ENCODE measurements at regions not wholly inside any gene's neighbourhood (a gene's known extent, or its start where the extent isn't known, plus 50 kb on each side); places are given as distances from the start of the nearest gene placed in this dataset.

GRCh38 chr1:68586766-68587165, 89.9 kb upstream of the DEPDC1 start (continued):
- TF ChIP-seq, protein P1, sequence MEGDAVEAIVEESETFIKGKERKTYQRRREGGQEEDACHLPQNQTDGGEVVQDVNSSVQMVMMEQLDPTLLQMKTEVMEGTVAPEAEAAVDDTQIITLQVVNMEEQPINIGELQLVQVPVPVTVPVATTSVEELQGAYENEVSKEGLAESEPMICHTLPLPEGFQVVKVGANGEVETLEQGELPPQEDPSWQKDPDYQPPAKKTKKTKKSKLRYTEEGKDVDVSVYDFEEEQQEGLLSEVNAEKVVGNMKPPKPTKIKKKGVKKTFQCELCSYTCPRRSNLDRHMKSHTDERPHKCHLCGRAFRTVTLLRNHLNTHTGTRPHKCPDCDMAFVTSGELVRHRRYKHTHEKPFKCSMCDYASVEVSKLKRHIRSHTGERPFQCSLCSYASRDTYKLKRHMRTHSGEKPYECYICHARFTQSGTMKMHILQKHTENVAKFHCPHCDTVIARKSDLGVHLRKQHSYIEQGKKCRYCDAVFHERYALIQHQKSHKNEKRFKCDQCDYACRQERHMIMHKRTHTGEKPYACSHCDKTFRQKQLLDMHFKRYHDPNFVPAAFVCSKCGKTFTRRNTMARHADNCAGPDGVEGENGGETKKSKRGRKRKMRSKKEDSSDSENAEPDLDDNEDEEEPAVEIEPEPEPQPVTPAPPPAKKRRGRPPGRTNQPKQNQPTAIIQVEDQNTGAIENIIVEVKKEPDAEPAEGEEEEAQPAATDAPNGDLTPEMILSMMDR (IDR thresholded peaks at IDR 0.05): no peak
- TF ChIP-seq RELA (CRISPR knock-in tag; IDR thresholded peaks at IDR 0.05; ENCODE audit: borderline replicate concordance): no peak
- no peak for TF ChIP-seq ZNF671 (CRISPR knock-in tag; IDR thresholded peaks at IDR 0.05)
- no peak for TF ChIP-seq ESRRA (CRISPR knock-in tag; IDR thresholded peaks at IDR 0.05; ENCODE audit: borderline replicate concordance)

DNA sequence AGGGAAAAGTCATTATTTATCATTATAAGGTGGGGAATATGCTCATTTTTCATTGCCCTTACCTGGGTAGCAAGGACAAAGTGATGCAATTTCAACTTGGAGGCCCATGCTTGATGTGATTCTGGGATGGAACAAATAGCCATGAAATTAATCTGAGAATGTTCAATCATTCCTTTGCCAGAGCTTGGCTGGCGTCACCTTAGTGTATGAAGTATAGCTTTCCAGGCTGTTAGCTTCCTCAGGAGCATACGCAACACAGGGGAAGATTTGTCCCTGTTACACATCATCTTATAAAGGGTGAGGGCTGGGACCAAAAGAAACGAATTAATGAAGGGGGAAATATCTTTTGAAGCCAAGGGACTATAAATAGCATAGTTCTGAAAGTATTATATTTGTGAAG, 91.4 kb upstream of the DEPDC1 start:
- DNase-seq (ENCODE audit: low spot score): no peak
- H3K36me3 Mint-ChIP-seq: 0 out of 2 replicates have a peak, but pooled peaks cover 6% of the 10 kb centered on the region
- H3K4me3 Mint-ChIP-seq: no peak overlapping the region
- H3K4me1 Mint-ChIP-seq: no peaks in the 10 kb centered on the region
- TF ChIP-seq IRF2 (CRISPR knock-in tag; IDR thresholded peaks at IDR 0.05; ENCODE audit: borderline replicate concordance, low read depth): no peak
- no peak for TF ChIP-seq GTF2I (CRISPR knock-in tag; conservative IDR thresholded peaks at IDR 0.05)
- TF ChIP-seq, protein P2, sequence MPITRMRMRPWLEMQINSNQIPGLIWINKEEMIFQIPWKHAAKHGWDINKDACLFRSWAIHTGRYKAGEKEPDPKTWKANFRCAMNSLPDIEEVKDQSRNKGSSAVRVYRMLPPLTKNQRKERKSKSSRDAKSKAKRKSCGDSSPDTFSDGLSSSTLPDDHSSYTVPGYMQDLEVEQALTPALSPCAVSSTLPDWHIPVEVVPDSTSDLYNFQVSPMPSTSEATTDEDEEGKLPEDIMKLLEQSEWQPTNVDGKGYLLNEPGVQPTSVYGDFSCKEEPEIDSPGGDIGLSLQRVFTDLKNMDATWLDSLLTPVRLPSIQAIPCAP (CRISPR knock-in tag; IDR thresholded peaks at IDR 0.05): no peak
- TF ChIP-seq PREB (CRISPR knock-in tag; IDR thresholded peaks at IDR 0.05; ENCODE audit: borderline replicate concordance): no peak
- no peak for TF ChIP-seq ZBTB21 (CRISPR knock-in tag; IDR thresholded peaks at IDR 0.05; ENCODE audit: borderline replicate concordance)
- no peak for TF ChIP-seq ZNF532 (CRISPR knock-in tag; IDR thresholded peaks at IDR 0.05; ENCODE audit: borderline replicate concordance)
- no peak for TF ChIP-seq ZNF138 (CRISPR knock-in tag; conservative IDR thresholded peaks at IDR 0.05)
- H3K9me3 Mint-ChIP-seq: peaks cover 14% of the 10 kb centered on the region
- ChIA-PET POLR2A (no interaction called here), CTCF (no interaction called here)
- ATAC-seq: no peak
- H3K27ac Mint-ChIP-seq: no peak overlapping the region
- H3K27me3 Mint-ChIP-seq (ENCODE audit: low read depth): no peaks in the 10 kb centered on the region

GRCh38 chr1:68590473-68590872, 93.6 kb upstream of the DEPDC1 start:
- POLR2A ChIA-PET: no interaction called here
- no peak overlapping the region for H3K27ac Mint-ChIP-seq
- no peaks in the 10 kb centered on the region for H3K27me3 Mint-ChIP-seq (ENCODE audit: low read depth)
- H3K36me3 Mint-ChIP-seq: no peaks in the 10 kb centered on the region
- no peaks in the 10 kb centered on the region for H3K9me3 Mint-ChIP-seq
- DNase-seq (ENCODE audit: low spot score) (no peak), ATAC-seq (no peak)
- no peak overlapping the region for H3K4me3 Mint-ChIP-seq
- H3K4me1 Mint-ChIP-seq: no peaks in the 10 kb centered on the region
- CTCF ChIA-PET: no interaction called here
- no peak for TF ChIP-seq SP1 (CRISPR knock-in tag; conservative IDR thresholded peaks at IDR 0.05)
- TF ChIP-seq RORB (CRISPR knock-in tag; IDR thresholded peaks at IDR 0.05): no peak
- TF ChIP-seq, protein P3, sequence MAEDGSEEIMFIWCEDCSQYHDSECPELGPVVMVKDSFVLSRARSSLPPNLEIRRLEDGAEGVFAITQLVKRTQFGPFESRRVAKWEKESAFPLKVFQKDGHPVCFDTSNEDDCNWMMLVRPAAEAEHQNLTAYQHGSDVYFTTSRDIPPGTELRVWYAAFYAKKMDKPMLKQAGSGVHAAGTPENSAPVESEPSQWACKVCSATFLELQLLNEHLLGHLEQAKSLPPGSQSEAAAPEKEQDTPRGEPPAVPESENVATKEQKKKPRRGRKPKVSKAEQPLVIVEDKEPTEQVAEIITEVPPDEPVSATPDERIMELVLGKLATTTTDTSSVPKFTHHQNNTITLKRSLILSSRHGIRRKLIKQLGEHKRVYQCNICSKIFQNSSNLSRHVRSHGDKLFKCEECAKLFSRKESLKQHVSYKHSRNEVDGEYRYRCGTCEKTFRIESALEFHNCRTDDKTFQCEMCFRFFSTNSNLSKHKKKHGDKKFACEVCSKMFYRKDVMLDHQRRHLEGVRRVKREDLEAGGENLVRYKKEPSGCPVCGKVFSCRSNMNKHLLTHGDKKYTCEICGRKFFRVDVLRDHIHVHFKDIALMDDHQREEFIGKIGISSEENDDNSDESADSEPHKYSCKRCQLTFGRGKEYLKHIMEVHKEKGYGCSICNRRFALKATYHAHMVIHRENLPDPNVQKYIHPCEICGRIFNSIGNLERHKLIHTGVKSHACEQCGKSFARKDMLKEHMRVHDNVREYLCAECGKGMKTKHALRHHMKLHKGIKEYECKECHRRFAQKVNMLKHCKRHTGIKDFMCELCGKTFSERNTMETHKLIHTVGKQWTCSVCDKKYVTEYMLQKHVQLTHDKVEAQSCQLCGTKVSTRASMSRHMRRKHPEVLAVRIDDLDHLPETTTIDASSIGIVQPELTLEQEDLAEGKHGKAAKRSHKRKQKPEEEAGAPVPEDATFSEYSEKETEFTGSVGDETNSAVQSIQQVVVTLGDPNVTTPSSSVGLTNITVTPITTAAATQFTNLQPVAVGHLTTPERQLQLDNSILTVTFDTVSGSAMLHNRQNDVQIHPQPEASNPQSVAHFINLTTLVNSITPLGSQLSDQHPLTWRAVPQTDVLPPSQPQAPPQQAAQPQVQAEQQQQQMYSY (CRISPR knock-in tag; IDR thresholded peaks at IDR 0.05): no peak
- TF ChIP-seq HMGA2 (CRISPR knock-in tag; IDR thresholded peaks at IDR 0.05): no peak
- no peak for TF ChIP-seq TP53 (CRISPR knock-in tag; IDR thresholded peaks at IDR 0.05)
- no peak for TF ChIP-seq CBFB (CRISPR knock-in tag; IDR thresholded peaks at IDR 0.05; ENCODE audit: low read depth)
- no peak for TF ChIP-seq AR (CRISPR knock-in tag; IDR thresholded peaks at IDR 0.05)
- TF ChIP-seq ZNF671 (CRISPR knock-in tag; IDR thresholded peaks at IDR 0.05): no peak

All from WTC11 (cell line).